IMR-90 (cell line): ENCODE measurements at regions not wholly inside any gene's neighbourhood (a gene's known extent, or its start where the extent isn't known, plus 50 kb on each side); places are given as distances from the start of the nearest gene placed in this dataset.

Experiments used
- ATAC-seq: fragments of 200-7000 bp; cut with Tn5 transposase; 2 replicates; pipeline ENCODE4 v1.9.1; 2020; ENCODE audit warnings: low read depth, mild to moderate bottlenecking, moderate library complexity
- BruUV-seq: library from RNA; stranded (reverse); fragments of 400-500 nt; replicated peaks from 2 replicates; lab custom pipeline; 2021; lab: Mats Ljungman, UMichigan
- CTCF ChIA-PET: fragments of 300-600 bp; formaldehyde crosslinking; extraction: SDS; loops from one replicate; lab custom pipeline; 2021; ENCODE audit warnings: antibody characterized with exemption; lab: Yijun Ruan, JAX
- POLR2A ChIA-PET: fragments of 300-600 bp; sonication (Branson Sonifier 250); formaldehyde crosslinking; loops from one replicate; lab custom pipeline; 2022; ENCODE audit warnings: antibody characterized with exemption; ENCODE audit not compliant: unreplicated experiment; lab: Charles Lee
- DNase-seq: peaks from one replicate; pipeline ENCODE4 v3.0.0; 2013
- H2AFZ ChIP-seq: replicated peaks from 2 replicates; pipeline ENCODE3; 2013; ENCODE audit warnings: low read length, mild to moderate bottlenecking; ENCODE audit not compliant: poor library complexity
- H2AK5ac ChIP-seq: 2 replicates; pipeline ENCODE4 v1.6.1; 2013; ENCODE audit warnings: low read depth, low read length, inconsistent platforms
- H2AK9ac ChIP-seq: replicated peaks from 2 replicates; pipeline ENCODE3; 2013; ENCODE audit warnings: mild to moderate bottlenecking, low read depth, low read length, moderate library complexity; ENCODE audit not compliant: poor library complexity
- H2BK120ac ChIP-seq: 2 replicates; pipeline ENCODE4 v1.6.1; 2013; ENCODE audit warnings: low read depth, low read length, inconsistent platforms
- H2BK15ac ChIP-seq: 3 replicates; pipeline ENCODE4 v1.6.1; 2013; ENCODE audit warnings: low read depth, low read length, inconsistent platforms
- H2BK20ac ChIP-seq: 2 replicates; pipeline ENCODE4 v1.6.1; 2013; ENCODE audit warnings: low read depth, mild to moderate bottlenecking, inconsistent platforms, low read length, moderate library complexity
- H2BK5ac ChIP-seq: 2 replicates; pipeline ENCODE4 v1.6.1; 2013; ENCODE audit warnings: mild to moderate bottlenecking, low read depth, low read length, inconsistent platforms; ENCODE audit not compliant: poor library complexity, severe bottlenecking
- H3K14ac ChIP-seq: replicated peaks from 2 replicates; pipeline ENCODE4 v1.6.1; 2013; ENCODE audit warnings: low read depth, low read length, inconsistent platforms
- H3K18ac ChIP-seq: 2 replicates; pipeline ENCODE4 v1.6.1; 2013; ENCODE audit warnings: low read depth, low read length, control low read depth
- H3K23ac ChIP-seq: 2 replicates; pipeline ENCODE4 v1.6.1; 2013; ENCODE audit warnings: low read depth, low read length, inconsistent platforms
- H3K27ac ChIP-seq: 2 replicates; pipeline ENCODE4 v1.5.1; 2013; ENCODE audit warnings: mild to moderate bottlenecking, control low read depth, low read length; ENCODE audit not compliant: insufficient read depth
- H3K27me3 ChIP-seq: 2 replicates; pipeline ENCODE4 v1.6.1; 2013; ENCODE audit warnings: low read length; ENCODE audit not compliant: control insufficient read depth, insufficient read depth
- H3K36me3 ChIP-seq: 2 replicates; pipeline ENCODE4 v1.6.1; 2013; ENCODE audit warnings: low read length, mixed read lengths; ENCODE audit not compliant: control insufficient read depth, insufficient read depth
- H3K4ac ChIP-seq: 2 replicates; pipeline ENCODE4 v1.6.1; 2013; ENCODE audit warnings: low read depth, low read length, inconsistent platforms
- H3K4me1 ChIP-seq: 2 replicates; pipeline ENCODE4 v1.6.1; 2013; ENCODE audit warnings: low read length, mixed read lengths; ENCODE audit not compliant: control insufficient read depth, insufficient read depth
- H3K4me2 ChIP-seq: 2 replicates; pipeline ENCODE4 v1.6.1; 2013; ENCODE audit warnings: low read depth, mild to moderate bottlenecking, control low read depth, low read length, moderate library complexity
- H3K4me3 ChIP-seq: 2 replicates; pipeline ENCODE4 v1.5.1; 2013; ENCODE audit warnings: low read depth, mild to moderate bottlenecking, control low read depth, low read length, moderate library complexity; ENCODE audit not compliant: insufficient read depth
- H3K56ac ChIP-seq: 2 replicates; pipeline ENCODE4 v1.6.1; 2013; ENCODE audit warnings: low read length, inconsistent platforms; ENCODE audit not compliant: insufficient read depth; ENCODE audit errors: extremely low read depth
- H3K79me1 ChIP-seq, 2 experiments: 2 replicates each; pipeline ENCODE4 v1.6.1; 2013; ENCODE audit warnings: low read length in 2 of 2, inconsistent platforms in 1 of 2, low read depth in 1 of 2
- H3K9ac ChIP-seq: 2 replicates; pipeline ENCODE4 v1.6.1; 2013; ENCODE audit warnings: low read depth, low read length, control low read depth
- H3K9me1 ChIP-seq: 2 replicates; pipeline ENCODE4 v1.6.1; 2013; ENCODE audit warnings: low read length, inconsistent platforms; ENCODE audit not compliant: insufficient read depth
- H3K9me3 ChIP-seq: 2 replicates; pipeline ENCODE4 v1.6.1; 2013; ENCODE audit warnings: low read length; ENCODE audit not compliant: control insufficient read depth, insufficient read depth
- H4K20me1 ChIP-seq: 2 replicates; pipeline ENCODE4 v1.6.1; 2013; ENCODE audit warnings: low read length, inconsistent platforms; ENCODE audit not compliant: insufficient read depth
- H4K5ac ChIP-seq: 2 replicates; pipeline ENCODE4 v1.6.1; 2013; ENCODE audit warnings: mild to moderate bottlenecking, low read depth, low read length, control low read depth
- H4K8ac ChIP-seq, 2 experiments: 2 replicates each; pipeline ENCODE4 v1.6.1; 2013; ENCODE audit warnings: low read depth in 2 of 2, low read length in 2 of 2, control low read depth in 1 of 2, inconsistent platforms in 1 of 2
- H4K91ac ChIP-seq: 2 replicates; pipeline ENCODE4 v1.6.1; 2013; ENCODE audit warnings: low read depth, low read length, inconsistent platforms; ENCODE audit not compliant: insufficient read depth
- BHLHE40 ChIP-seq: fragments of 150-350 bp; IDR thresholded peaks from 2 replicates; pipeline ENCODE4 v1.6.1; 2016; ENCODE audit warnings: mild to moderate bottlenecking, low read depth, low read length
- CEBPB ChIP-seq: IDR thresholded peaks from 2 replicates; pipeline ENCODE4 v1.6.1; 2012; ENCODE audit warnings: low read depth, low read length, improper control_type of control experiment
- CHD1 ChIP-seq: IDR thresholded peaks from 2 replicates; pipeline ENCODE4 v1.6.1; 2012; ENCODE audit warnings: low read depth, low read length, improper control_type of control experiment
- MAFK ChIP-seq: IDR thresholded peaks from 2 replicates; pipeline ENCODE4 v1.6.1; 2012; ENCODE audit warnings: low read depth, low read length, improper control_type of control experiment
- MAZ ChIP-seq: IDR thresholded peaks from 2 replicates; pipeline ENCODE4 v1.6.1; 2012; ENCODE audit warnings: low read depth, mild to moderate bottlenecking, low read length, improper control_type of control experiment, moderate library complexity, borderline replicate concordance
- MXI1 ChIP-seq: IDR thresholded peaks from 2 replicates; pipeline ENCODE4 v1.6.1; 2012; ENCODE audit warnings: low read depth, mild to moderate bottlenecking, low read length, moderate library complexity, borderline replicate concordance
- NFE2L2 ChIP-seq: fragments of 150-350 bp; IDR thresholded peaks from 2 replicates; pipeline ENCODE4 v1.6.1; 2016; ENCODE audit warnings: low read depth, mild to moderate bottlenecking, low read length
- POLR2A ChIP-seq: IDR thresholded peaks from 2 replicates; pipeline ENCODE4 v1.6.1; 2012; ENCODE audit warnings: mild to moderate bottlenecking, low read depth, low read length
- RAD21 ChIP-seq: IDR thresholded peaks from 2 replicates; pipeline ENCODE4 v1.6.1; 2012; ENCODE audit warnings: low read length, improper control_type of control experiment
- RCOR1 ChIP-seq: IDR thresholded peaks from 2 replicates; pipeline ENCODE4 v1.6.1; 2012; ENCODE audit warnings: mild to moderate bottlenecking, low read length, improper control_type of control experiment; ENCODE audit not compliant: insufficient replicate concordance
- WGBS, 2 experiments: methylation state at CpG; one replicate each; pipeline versions ENCODE4 v1.1.5 to v1.1.7; 2013; ENCODE audit warnings: missing lambda C conversion rate in 2 of 2; ENCODE audit not compliant: insufficient read length in 1 of 2; ENCODE audit errors: extremely low coverage in 2 of 2; 5-methylcytosine and 5-hydroxymethylcytosine counted together
- dilution Hi-C: fragments of 300-500 bp; cut with HindIII; formaldehyde crosslinking; loops from one replicate; pipeline ENCODE4 v1.14.3; 2018; ENCODE audit warnings: low sequenced_read_pairs; ENCODE audit not compliant: unreplicated experiment
- in situ Hi-C: fragments of 300-500 bp; cut with MboI; formaldehyde crosslinking; loops from 3 replicates; pipeline ENCODE4 v1.14.3; 2019; ENCODE audit warnings: low sequenced_read_pairs, inconsistent platforms, mixed read lengths
- intact Hi-C: fragments of 100-400 bp; cut with micrococcal nuclease; formaldehyde crosslinking; loops from 2 replicates; pipeline ENCODE4 v1.10.0; 2022
- TF ChIP-seq, protein P1 (sequence below): fragments of 150-350 bp; IDR thresholded peaks from 2 replicates; pipeline ENCODE4 v1.6.1; 2017; ENCODE audit warnings: mild to moderate bottlenecking, antibody characterized with exemption, low read length, low read depth
- TF ChIP-seq, protein P2 (sequence below): fragments of 150-350 bp; IDR thresholded peaks from 2 replicates; pipeline ENCODE4 v1.6.1; 2016; ENCODE audit warnings: low read depth, mild to moderate bottlenecking, low read length, moderate library complexity, borderline replicate concordance

DNA sequence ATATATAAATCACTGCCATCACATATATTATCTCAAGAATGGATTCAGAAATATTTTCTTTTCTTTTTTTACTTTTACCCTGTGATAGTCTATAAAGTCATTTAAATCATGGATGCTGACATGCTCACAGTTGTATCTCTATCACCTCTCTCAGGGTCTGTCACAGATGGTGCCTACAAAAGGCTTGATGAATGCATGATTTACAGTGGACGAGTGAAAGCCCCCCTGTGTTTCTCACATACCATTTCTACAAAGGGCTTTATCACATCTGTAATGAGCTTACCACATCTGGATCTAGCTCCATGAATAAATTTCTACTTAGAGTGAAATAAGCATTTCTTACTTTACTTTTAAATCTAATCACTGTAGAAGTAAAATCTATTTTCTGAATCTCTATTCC, 121.4 kb upstream of the CARD18 start:
- no CpG with 5 or more reads among the region's 1 CpG for WGBS, 2 experiments
- CTCF ChIA-PET: no interaction called here
- no peaks in the 10 kb centered on the region for H3K9me3 ChIP-seq

More for the DNA sequence above, 121.4 kb upstream of the CARD18 start:
- in situ Hi-C loops: no loop called here
- H2BK120ac ChIP-seq: no peak overlapping the region
- ATAC-seq (no peak), DNase-seq (no peak)
- H4K5ac ChIP-seq: no peak overlapping the region
- no peak overlapping the region for H3K27ac ChIP-seq
- POLR2A ChIA-PET: no interaction called here
- no peak overlapping the region for H3K23ac ChIP-seq
- H3K4me2 ChIP-seq: no peak overlapping the region
- no peak overlapping the region for H4K8ac ChIP-seq
- no peak overlapping the region for H3K56ac ChIP-seq
- no peak overlapping the region for H4K91ac ChIP-seq
- H2AK5ac ChIP-seq: no peak overlapping the region
- dilution Hi-C loops: no loop called here
- no peaks in the 10 kb centered on the region for H3K36me3 ChIP-seq
- H3K4me3 ChIP-seq: no peak overlapping the region
- H3K79me1 ChIP-seq: no peaks in the 10 kb centered on the region
- intact Hi-C loops: no loop called here
- H3K18ac ChIP-seq: no peak overlapping the region
- H2BK20ac ChIP-seq: no peak overlapping the region
- H2AFZ ChIP-seq: no peak overlapping the region
- no peaks in the 10 kb centered on the region for H4K20me1 ChIP-seq
- TF ChIP-seq CEBPB (no peak), RCOR1 (no peak), POLR2A (no peak), NFE2L2 (no peak), CHD1 (no peak), RAD21 (no peak), MXI1 (no peak), BHLHE40 (no peak), MAZ (no peak), MAFK (no peak)
- TF ChIP-seq, protein P1, sequence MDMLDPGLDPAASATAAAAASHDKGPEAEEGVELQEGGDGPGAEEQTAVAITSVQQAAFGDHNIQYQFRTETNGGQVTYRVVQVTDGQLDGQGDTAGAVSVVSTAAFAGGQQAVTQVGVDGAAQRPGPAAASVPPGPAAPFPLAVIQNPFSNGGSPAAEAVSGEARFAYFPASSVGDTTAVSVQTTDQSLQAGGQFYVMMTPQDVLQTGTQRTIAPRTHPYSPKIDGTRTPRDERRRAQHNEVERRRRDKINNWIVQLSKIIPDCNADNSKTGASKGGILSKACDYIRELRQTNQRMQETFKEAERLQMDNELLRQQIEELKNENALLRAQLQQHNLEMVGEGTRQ: no peak
- TF ChIP-seq, protein P2, sequence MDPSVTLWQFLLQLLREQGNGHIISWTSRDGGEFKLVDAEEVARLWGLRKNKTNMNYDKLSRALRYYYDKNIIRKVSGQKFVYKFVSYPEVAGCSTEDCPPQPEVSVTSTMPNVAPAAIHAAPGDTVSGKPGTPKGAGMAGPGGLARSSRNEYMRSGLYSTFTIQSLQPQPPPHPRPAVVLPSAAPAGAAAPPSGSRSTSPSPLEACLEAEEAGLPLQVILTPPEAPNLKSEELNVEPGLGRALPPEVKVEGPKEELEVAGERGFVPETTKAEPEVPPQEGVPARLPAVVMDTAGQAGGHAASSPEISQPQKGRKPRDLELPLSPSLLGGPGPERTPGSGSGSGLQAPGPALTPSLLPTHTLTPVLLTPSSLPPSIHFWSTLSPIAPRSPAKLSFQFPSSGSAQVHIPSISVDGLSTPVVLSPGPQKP: no peak
- no peak overlapping the region for H3K9ac ChIP-seq
- no peak overlapping the region for H2AK9ac ChIP-seq
- H3K4ac ChIP-seq: no peak overlapping the region
- no TSS peak for BruUV-seq
- H3K9me1 ChIP-seq: no peaks in the 10 kb centered on the region
- no peak overlapping the region for H2BK15ac ChIP-seq
- no peak overlapping the region for H3K14ac ChIP-seq
- H2BK5ac ChIP-seq: no peak overlapping the region
- no peaks in the 10 kb centered on the region for H3K4me1 ChIP-seq
- H3K27me3 ChIP-seq: no peaks in the 10 kb centered on the region
